HT-29 (cell line): ENCODE measurements at regions not wholly inside any gene's neighbourhood (a gene's known extent, or its start where the extent isn't known, plus 50 kb on each side); places are given as distances from the start of the nearest gene placed in this dataset.

Experiments used
- DNase-seq: peaks from one replicate; pipeline ENCODE4 v3.0.0-alpha.2; 2015; ENCODE audit warnings: low spot score

GRCh38 chr3:64464955-64465354 lies 222.8 kb downstream of the ADAMTS9 start:
- no peak for DNase-seq

- DNase-seq = no peak
Measured at GRCh38 chr3:64463981-64464380, 223.8 kb downstream of the ADAMTS9 start.

GRCh38 chr3:64462203-64462602 lies 225.6 kb downstream of the ADAMTS9 start:
- DNase-seq = no peak

GRCh38 chr3:64460877-64461276 lies 226.9 kb downstream of the ADAMTS9 start:
- no peak for DNase-seq

- DNase-seq = no peak
Measured at GRCh38 chr3:64460141-64460730, 227.6 kb downstream of the ADAMTS9 start.

- no peak for DNase-seq
Measured at GRCh38 chr3:64459711-64460110, 228.1 kb downstream of the ADAMTS9 start.

GRCh38 chr3:64457811-64458210 lies 230.0 kb downstream of the ADAMTS9 start:
- no peak for DNase-seq

- DNase-seq = no peak
Measured at GRCh38 chr3:64456674-64457073, 231.1 kb downstream of the ADAMTS9 start.

- DNase-seq = no peak
Measured at GRCh38 chr3:64455351-64455750, 230.1 kb upstream of the PRICKLE2 start.

GRCh38 chr3:64454768-64455167 lies 229.5 kb upstream of the PRICKLE2 start:
- no peak for DNase-seq

GRCh38 chr3:64454179-64454578 lies 228.9 kb upstream of the PRICKLE2 start:
- no peak for DNase-seq

- no peak for DNase-seq
Measured at GRCh38 chr3:64451283-64452012, 226.2 kb upstream of the PRICKLE2 start.

GRCh38 chr3:64450396-64450956 lies 225.2 kb upstream of the PRICKLE2 start:
- DNase-seq = no peak

GRCh38 chr3:64449026-64449425 lies 223.8 kb upstream of the PRICKLE2 start:
- no peak for DNase-seq

GRCh38 chr3:64445944-64446300 lies 220.7 kb upstream of the PRICKLE2 start:
- DNase-seq = no peak

GRCh38 chr3:64445109-64445943 lies 220.1 kb upstream of the PRICKLE2 start:
- no peak for DNase-seq

- no peak for DNase-seq
Measured at GRCh38 chr3:64444490-64445108, 219.3 kb upstream of the PRICKLE2 start.

GRCh38 chr3:64443546-64444381 lies 218.5 kb upstream of the PRICKLE2 start:
- no peak for DNase-seq

- no peak for DNase-seq
Measured at GRCh38 chr3:64441861-64442260, 216.6 kb upstream of the PRICKLE2 start.

- peak; percentile 8 for DNase-seq
Measured at GRCh38 chr3:64440498-64440897, 215.2 kb upstream of the PRICKLE2 start.

GRCh38 chr3:64438812-64439211 lies 213.5 kb upstream of the PRICKLE2 start:
- DNase-seq = no peak
